ENCODE measurements at regions not wholly inside any gene's neighbourhood (a gene's known extent, or its start where the extent isn't known, plus 50 kb on each side); places are given as distances from the start of the nearest gene placed in this dataset.

- TF ChIP-seq EZH2 (IDR thresholded peaks at IDR 0.05; ENCODE audit: insufficient read depth, poor library complexity, severe bottlenecking), result no peak
- TF ChIP-seq EZH2phosphoT487 (IDR thresholded peaks at IDR 0.05; ENCODE audit: insufficient read depth, low read depth), result no peak
These were observed 590.9 kb upstream of the SEL1L start for GRCh38 chr14:82124511-82124910.
